ENCODE measurements at regions not wholly inside any gene's neighbourhood (a gene's known extent, or its start where the extent isn't known, plus 50 kb on each side); places are given as distances from the start of the nearest gene placed in this dataset.

- TF ChIP-seq MAX (IDR thresholded peaks at IDR 0.05) (no peak), YY1 (IDR thresholded peaks at IDR 0.05; ENCODE audit: low read depth) (no peak), EP300 (IDR thresholded peaks at IDR 0.05; ENCODE audit: borderline replicate concordance) (no peak), TAF1 (IDR thresholded peaks at IDR 0.05; ENCODE audit: low read depth) (no peak), NFIC (IDR thresholded peaks at IDR 0.05) (no peak), FOXM1 (IDR thresholded peaks at IDR 0.05; ENCODE audit: borderline replicate concordance, low read depth) (no peak), REST (IDR thresholded peaks at IDR 0.05; ENCODE audit: low read depth) (no peak), CEBPB (IDR thresholded peaks at IDR 0.05) (no peak), RAD21 (IDR thresholded peaks at IDR 0.05; ENCODE audit: low read depth) (no peak), TEAD4 (IDR thresholded peaks at IDR 0.05) (no peak)
Observed at GRCh38 chr12:74322792-74323191, 214.8 kb upstream of the ATXN7L3B start.

Data from Ishikawa (cell line).